ENCODE measurements at regions not wholly inside any gene's neighbourhood (a gene's known extent, or its start where the extent isn't known, plus 50 kb on each side); places are given as distances from the start of the nearest gene placed in this dataset.

DNA sequence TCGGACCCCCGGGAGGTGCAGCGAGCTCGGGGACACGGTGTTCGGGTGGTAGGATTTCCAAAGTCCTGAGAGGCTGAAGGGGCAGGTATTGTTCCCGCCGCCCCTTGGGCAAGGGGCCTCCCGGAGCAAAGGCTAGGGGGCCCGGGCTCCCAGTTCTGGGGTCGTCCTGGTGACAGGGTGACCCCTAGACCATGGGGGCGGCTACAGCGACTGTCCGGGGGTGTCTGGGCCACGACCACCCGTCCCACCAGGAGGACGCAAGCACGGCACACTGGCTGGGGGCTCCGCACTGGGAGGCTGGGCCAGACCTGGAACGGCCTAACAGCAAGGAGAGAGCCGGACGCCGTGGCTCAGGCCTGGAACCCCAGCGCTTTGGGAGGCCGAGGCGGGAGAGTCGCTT, 55.6 kb downstream of the PRR18 start:
- TF ChIP-seq, protein P1, sequence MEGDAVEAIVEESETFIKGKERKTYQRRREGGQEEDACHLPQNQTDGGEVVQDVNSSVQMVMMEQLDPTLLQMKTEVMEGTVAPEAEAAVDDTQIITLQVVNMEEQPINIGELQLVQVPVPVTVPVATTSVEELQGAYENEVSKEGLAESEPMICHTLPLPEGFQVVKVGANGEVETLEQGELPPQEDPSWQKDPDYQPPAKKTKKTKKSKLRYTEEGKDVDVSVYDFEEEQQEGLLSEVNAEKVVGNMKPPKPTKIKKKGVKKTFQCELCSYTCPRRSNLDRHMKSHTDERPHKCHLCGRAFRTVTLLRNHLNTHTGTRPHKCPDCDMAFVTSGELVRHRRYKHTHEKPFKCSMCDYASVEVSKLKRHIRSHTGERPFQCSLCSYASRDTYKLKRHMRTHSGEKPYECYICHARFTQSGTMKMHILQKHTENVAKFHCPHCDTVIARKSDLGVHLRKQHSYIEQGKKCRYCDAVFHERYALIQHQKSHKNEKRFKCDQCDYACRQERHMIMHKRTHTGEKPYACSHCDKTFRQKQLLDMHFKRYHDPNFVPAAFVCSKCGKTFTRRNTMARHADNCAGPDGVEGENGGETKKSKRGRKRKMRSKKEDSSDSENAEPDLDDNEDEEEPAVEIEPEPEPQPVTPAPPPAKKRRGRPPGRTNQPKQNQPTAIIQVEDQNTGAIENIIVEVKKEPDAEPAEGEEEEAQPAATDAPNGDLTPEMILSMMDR (IDR thresholded peaks at IDR 0.05; ENCODE audit: low read depth, low read length, missing input control): no peak
- TF ChIP-seq RXRA (IDR thresholded peaks at IDR 0.05) (no peak), RAD21 (IDR thresholded peaks at IDR 0.05) (no peak), SP1 (IDR thresholded peaks at IDR 0.05) (no peak)
- TF ChIP-seq, protein P2, sequence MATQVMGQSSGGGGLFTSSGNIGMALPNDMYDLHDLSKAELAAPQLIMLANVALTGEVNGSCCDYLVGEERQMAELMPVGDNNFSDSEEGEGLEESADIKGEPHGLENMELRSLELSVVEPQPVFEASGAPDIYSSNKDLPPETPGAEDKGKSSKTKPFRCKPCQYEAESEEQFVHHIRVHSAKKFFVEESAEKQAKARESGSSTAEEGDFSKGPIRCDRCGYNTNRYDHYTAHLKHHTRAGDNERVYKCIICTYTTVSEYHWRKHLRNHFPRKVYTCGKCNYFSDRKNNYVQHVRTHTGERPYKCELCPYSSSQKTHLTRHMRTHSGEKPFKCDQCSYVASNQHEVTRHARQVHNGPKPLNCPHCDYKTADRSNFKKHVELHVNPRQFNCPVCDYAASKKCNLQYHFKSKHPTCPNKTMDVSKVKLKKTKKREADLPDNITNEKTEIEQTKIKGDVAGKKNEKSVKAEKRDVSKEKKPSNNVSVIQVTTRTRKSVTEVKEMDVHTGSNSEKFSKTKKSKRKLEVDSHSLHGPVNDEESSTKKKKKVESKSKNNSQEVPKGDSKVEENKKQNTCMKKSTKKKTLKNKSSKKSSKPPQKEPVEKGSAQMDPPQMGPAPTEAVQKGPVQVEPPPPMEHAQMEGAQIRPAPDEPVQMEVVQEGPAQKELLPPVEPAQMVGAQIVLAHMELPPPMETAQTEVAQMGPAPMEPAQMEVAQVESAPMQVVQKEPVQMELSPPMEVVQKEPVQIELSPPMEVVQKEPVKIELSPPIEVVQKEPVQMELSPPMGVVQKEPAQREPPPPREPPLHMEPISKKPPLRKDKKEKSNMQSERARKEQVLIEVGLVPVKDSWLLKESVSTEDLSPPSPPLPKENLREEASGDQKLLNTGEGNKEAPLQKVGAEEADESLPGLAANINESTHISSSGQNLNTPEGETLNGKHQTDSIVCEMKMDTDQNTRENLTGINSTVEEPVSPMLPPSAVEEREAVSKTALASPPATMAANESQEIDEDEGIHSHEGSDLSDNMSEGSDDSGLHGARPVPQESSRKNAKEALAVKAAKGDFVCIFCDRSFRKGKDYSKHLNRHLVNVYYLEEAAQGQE (IDR thresholded peaks at IDR 0.05): no peak
- TF ChIP-seq, protein P3, sequence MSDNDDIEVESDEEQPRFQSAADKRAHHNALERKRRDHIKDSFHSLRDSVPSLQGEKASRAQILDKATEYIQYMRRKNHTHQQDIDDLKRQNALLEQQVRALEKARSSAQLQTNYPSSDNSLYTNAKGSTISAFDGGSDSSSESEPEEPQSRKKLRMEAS (IDR thresholded peaks at IDR 0.05): no peak
- TF ChIP-seq, protein P4, sequence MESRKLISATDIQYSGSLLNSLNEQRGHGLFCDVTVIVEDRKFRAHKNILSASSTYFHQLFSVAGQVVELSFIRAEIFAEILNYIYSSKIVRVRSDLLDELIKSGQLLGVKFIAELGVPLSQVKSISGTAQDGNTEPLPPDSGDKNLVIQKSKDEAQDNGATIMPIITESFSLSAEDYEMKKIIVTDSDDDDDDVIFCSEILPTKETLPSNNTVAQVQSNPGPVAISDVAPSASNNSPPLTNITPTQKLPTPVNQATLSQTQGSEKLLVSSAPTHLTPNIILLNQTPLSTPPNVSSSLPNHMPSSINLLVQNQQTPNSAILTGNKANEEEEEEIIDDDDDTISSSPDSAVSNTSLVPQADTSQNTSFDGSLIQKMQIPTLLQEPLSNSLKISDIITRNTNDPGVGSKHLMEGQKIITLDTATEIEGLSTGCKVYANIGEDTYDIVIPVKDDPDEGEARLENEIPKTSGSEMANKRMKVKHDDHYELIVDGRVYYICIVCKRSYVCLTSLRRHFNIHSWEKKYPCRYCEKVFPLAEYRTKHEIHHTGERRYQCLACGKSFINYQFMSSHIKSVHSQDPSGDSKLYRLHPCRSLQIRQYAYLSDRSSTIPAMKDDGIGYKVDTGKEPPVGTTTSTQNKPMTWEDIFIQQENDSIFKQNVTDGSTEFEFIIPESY (IDR thresholded peaks at IDR 0.05): no peak
